ENCODE measurements at regions not wholly inside any gene's neighbourhood (a gene's known extent, or its start where the extent isn't known, plus 50 kb on each side); places are given as distances from the start of the nearest gene placed in this dataset.

DNA sequence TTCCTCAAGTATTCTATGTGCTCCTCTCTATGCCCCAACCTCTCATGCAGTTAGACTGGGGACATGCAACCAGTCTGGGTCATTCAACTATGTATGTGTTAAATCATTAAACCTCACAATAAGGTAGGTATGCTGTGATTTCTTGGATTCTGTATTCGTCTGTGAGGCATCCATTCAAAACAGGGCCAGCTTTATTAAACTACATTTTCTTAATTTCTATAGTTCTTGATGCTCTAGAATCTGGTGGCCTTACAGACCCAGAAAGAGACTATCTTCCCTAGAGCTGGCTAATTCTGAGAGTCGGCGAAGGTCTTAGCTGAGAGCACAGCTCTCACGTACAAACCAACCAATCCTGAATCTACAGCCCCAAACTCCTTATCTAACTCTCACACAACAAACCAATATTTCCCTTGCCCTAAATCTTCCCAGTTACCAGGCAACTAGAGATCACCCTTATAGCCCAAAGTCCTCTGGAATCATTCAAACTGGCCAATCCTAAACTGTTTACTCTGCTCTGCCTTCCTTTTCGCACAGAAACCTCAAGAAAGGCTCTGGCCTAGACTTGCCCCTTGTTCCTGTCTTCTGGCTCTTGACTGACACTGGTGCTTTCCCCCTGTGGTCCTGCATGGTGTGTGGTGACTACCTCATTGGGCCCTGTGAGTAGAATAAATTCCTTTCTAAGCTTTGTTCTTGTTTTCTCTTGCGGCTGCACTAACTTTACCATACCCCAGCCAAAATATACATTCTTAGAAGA, 203.5 kb upstream of the TET2 start (continued):
- TF ChIP-seq MTA2 (IDR thresholded peaks at IDR 0.05; ENCODE audit: low read depth) (peak; percentile 29; the same call in 1 of the 2 replicates), MXI1 (IDR thresholded peaks at IDR 0.05; ENCODE audit: low read depth, low read length) (no peak), SRF (IDR thresholded peaks at IDR 0.05; ENCODE audit: low read depth in 2 of 2, low read length in 2 of 2) (no peak), RBBP5 (conservative IDR thresholded peaks at IDR 0.05) (no peak), BHLHE40 (IDR thresholded peaks at IDR 0.05; ENCODE audit: borderline replicate concordance in 1 of 2, low read depth in 2 of 2, low read length in 1 of 2) (no peak; a peak in 1 of 4 replicates), CBX5 (IDR thresholded peaks at IDR 0.05; ENCODE audit: low read depth) (no peak), NFYB (IDR thresholded peaks at IDR 0.05; ENCODE audit: insufficient read depth, low read depth, low read length) (no peak), POLR2AphosphoS2 (IDR thresholded peaks at IDR 0.05; ENCODE audit: low read depth, low read length) (no peak), SREBF1 (IDR thresholded peaks at IDR 0.05; ENCODE audit: low read length) (no peak), NRF1 (conservative IDR thresholded peaks at IDR 0.05; ENCODE audit: low read depth, low read length) (no peak), YBX1 (IDR thresholded peaks at IDR 0.05) (no peak), POLR2AphosphoS5 (IDR thresholded peaks at IDR 0.05; ENCODE audit: low read length) (no peak), CREB1 (IDR thresholded peaks at IDR 0.05; ENCODE audit: low read depth) (0 out of 2 replicates have a peak, but pooled peaks have one; percentile 7), SMARCA5 (IDR thresholded peaks at IDR 0.05) (no peak)
- TF ChIP-seq, protein P1, sequence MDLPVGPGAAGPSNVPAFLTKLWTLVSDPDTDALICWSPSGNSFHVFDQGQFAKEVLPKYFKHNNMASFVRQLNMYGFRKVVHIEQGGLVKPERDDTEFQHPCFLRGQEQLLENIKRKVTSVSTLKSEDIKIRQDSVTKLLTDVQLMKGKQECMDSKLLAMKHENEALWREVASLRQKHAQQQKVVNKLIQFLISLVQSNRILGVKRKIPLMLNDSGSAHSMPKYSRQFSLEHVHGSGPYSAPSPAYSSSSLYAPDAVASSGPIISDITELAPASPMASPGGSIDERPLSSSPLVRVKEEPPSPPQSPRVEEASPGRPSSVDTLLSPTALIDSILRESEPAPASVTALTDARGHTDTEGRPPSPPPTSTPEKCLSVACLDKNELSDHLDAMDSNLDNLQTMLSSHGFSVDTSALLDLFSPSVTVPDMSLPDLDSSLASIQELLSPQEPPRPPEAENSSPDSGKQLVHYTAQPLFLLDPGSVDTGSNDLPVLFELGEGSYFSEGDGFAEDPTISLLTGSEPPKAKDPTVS (IDR thresholded peaks at IDR 0.05; ENCODE audit: low read depth, low read length): no peak
- TF ChIP-seq, protein P2, sequence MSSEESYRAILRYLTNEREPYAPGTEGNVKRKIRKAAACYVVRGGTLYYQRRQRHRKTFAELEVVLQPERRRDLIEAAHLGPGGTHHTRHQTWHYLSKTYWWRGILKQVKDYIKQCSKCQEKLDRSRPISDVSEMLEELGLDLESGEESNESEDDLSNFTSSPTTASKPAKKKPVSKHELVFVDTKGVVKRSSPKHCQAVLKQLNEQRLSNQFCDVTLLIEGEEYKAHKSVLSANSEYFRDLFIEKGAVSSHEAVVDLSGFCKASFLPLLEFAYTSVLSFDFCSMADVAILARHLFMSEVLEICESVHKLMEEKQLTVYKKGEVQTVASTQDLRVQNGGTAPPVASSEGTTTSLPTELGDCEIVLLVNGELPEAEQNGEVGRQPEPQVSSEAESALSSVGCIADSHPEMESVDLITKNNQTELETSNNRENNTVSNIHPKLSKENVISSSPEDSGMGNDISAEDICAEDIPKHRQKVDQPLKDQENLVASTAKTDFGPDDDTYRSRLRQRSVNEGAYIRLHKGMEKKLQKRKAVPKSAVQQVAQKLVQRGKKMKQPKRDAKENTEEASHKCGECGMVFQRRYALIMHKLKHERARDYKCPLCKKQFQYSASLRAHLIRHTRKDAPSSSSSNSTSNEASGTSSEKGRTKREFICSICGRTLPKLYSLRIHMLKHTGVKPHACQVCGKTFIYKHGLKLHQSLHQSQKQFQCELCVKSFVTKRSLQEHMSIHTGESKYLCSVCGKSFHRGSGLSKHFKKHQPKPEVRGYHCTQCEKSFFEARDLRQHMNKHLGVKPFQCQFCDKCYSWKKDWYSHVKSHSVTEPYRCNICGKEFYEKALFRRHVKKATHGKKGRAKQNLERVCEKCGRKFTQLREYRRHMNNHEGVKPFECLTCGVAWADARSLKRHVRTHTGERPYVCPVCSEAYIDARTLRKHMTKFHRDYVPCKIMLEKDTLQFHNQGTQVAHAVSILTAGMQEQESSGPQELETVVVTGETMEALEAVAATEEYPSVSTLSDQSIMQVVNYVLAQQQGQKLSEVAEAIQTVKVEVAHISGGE (CRISPR knock-in tag; IDR thresholded peaks at IDR 0.05): no peak
- TF ChIP-seq, protein P3, sequence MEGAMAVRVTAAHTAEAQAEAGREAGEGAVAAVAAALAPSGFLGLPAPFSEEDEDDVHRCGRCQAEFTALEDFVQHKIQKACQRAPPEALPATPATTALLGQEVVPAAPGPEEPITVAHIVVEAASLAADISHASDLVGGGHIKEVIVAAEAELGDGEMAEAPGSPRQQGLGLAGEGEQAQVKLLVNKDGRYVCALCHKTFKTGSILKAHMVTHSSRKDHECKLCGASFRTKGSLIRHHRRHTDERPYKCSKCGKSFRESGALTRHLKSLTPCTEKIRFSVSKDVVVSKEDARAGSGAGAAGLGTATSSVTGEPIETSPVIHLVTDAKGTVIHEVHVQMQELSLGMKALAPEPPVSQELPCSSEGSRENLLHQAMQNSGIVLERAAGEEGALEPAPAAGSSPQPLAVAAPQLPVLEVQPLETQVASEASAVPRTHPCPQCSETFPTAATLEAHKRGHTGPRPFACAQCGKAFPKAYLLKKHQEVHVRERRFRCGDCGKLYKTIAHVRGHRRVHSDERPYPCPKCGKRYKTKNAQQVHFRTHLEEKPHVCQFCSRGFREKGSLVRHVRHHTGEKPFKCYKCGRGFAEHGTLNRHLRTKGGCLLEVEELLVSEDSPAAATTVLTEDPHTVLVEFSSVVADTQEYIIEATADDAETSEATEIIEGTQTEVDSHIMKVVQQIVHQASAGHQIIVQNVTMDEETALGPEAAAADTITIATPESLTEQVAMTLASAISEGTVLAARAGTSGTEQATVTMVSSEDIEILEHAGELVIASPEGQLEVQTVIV (IDR thresholded peaks at IDR 0.05; ENCODE audit: borderline replicate concordance, partially characterized antibody): no peak
- TF ChIP-seq, protein P4, sequence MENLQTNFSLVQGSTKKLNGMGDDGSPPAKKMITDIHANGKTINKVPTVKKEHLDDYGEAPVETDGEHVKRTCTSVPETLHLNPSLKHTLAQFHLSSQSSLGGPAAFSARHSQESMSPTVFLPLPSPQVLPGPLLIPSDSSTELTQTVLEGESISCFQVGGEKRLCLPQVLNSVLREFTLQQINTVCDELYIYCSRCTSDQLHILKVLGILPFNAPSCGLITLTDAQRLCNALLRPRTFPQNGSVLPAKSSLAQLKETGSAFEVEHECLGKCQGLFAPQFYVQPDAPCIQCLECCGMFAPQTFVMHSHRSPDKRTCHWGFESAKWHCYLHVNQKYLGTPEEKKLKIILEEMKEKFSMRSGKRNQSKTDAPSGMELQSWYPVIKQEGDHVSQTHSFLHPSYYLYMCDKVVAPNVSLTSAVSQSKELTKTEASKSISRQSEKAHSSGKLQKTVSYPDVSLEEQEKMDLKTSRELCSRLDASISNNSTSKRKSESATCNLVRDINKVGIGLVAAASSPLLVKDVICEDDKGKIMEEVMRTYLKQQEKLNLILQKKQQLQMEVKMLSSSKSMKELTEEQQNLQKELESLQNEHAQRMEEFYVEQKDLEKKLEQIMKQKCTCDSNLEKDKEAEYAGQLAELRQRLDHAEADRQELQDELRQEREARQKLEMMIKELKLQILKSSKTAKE (IDR thresholded peaks at IDR 0.05; ENCODE audit: low read depth, poor library complexity, severe bottlenecking): peak; percentile 66
- TF ChIP-seq, protein P5, sequence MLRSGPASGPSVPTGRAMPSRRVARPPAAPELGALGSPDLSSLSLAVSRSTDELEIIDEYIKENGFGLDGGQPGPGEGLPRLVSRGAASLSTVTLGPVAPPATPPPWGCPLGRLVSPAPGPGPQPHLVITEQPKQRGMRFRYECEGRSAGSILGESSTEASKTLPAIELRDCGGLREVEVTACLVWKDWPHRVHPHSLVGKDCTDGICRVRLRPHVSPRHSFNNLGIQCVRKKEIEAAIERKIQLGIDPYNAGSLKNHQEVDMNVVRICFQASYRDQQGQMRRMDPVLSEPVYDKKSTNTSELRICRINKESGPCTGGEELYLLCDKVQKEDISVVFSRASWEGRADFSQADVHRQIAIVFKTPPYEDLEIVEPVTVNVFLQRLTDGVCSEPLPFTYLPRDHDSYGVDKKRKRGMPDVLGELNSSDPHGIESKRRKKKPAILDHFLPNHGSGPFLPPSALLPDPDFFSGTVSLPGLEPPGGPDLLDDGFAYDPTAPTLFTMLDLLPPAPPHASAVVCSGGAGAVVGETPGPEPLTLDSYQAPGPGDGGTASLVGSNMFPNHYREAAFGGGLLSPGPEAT (IDR thresholded peaks at IDR 0.05; ENCODE audit: low read depth): peak; percentile 50

All from GM12878 (cell line).